Tibial nerve (tissue), 4 donors: ENCODE measurements at regions not wholly inside any gene's neighbourhood (a gene's known extent, or its start where the extent isn't known, plus 50 kb on each side); places are given as distances from the start of the nearest gene placed in this dataset.

Experiments used
- DNase-seq, 2 donors: peaks; one replicate each; pipeline ENCODE4 v3.0.0-alpha.2; 2019; ENCODE audit warnings: low spot score in 2 of 2
- H3K27ac ChIP-seq, 4 donors: fragments of 200-600 bp; sonication (generic) in 3 of 4; one replicate each; pipeline ENCODE4 v1.5.1; 2017 to 2019; ENCODE audit warnings: mild to moderate bottlenecking in 1 of 4
- H3K27me3 ChIP-seq, 2 donors: fragments of 200-600 bp; sonication (generic) in 1 of 2; one replicate each; pipeline versions ENCODE4 v1.5.1 to v1.6.0; 2017 to 2019
- H3K36me3 ChIP-seq, 3 donors: fragments of 200-600 bp; sonication (generic); one replicate each; pipeline ENCODE4 v1.5.1; 2018 to 2019
- H3K4me1 ChIP-seq, 4 donors: fragments of 200-600 bp; sonication (generic) in 3 of 4; one replicate each; pipeline ENCODE4 v1.5.1; 2017 to 2019
- H3K4me3 ChIP-seq, 4 donors: fragments of 200-600 bp; sonication (generic) in 3 of 4; one replicate each; pipeline ENCODE4 v1.5.1; 2017 to 2019; ENCODE audit warnings: mild to moderate bottlenecking in 1 of 4, moderate library complexity in 1 of 4
- H3K9me3 ChIP-seq, 4 donors: fragments of 200-600 bp; sonication (generic) in 3 of 4; one replicate each; pipeline ENCODE4 v1.5.1; 2017 to 2019
- CTCF ChIP-seq, 5 experiments: fragments of 200-600 bp in 3 of 5; fragments of 450-650 bp in 2 of 5; sonication (generic) in 3 of 5; IDR thresholded peaks; one replicate each; pipeline ENCODE4 v1.5.1; 2016 to 2019; ENCODE audit warnings: antibody characterized with exemption in 5 of 5, mild to moderate bottlenecking in 3 of 5, moderate library complexity in 2 of 5
- EP300 ChIP-seq, 2 donors: sonication (generic); formaldehyde crosslinking; IDR thresholded peaks; one replicate each; pipeline ENCODE4 v1.6.1; 2017; ENCODE audit warnings: antibody characterized with exemption in 2 of 2, mild to moderate bottlenecking in 1 of 2
- POLR2A ChIP-seq, 2 donors: fragments of 450-650 bp; IDR thresholded peaks; one replicate each; pipeline ENCODE4 v1.6.1; 2017; ENCODE audit warnings: antibody characterized with exemption in 2 of 2, mild to moderate bottlenecking in 2 of 2, moderate library complexity in 2 of 2
- WGBS, 2 donors: methylation state at CpG; one replicate each; pipeline ENCODE4 v1.1.5; 2018; 5-methylcytosine and 5-hydroxymethylcytosine counted together

- Histone ChIP-seq H3K4me3 (peak overlapping the region; percentile 78 to 95 (median 90)), H3K27me3 (no peaks in the 10 kb centered on the region), H3K4me1 (peaks cover 0 to 42% (median 28%) of the 10 kb centered on the region in 4 donors), H3K36me3 (peaks cover 0 to 9% (median 0%) of the 10 kb centered on the region in 3 donors), H3K9me3 (no peaks in the 10 kb centered on the region), H3K27ac (peak overlapping the region; percentile 95 to 100 (median 98))
- peak; percentile 71 to 77 for DNase-seq
- peak in 1 of 2 donors; percentile 2 for TF ChIP-seq EP300 (IDR thresholded peaks at IDR 0.05)
- TF ChIP-seq POLR2A (IDR thresholded peaks at IDR 0.05), result no peak
- 0 to 1% methylated on average over 31 to 56 of the region's 57 CpGs for WGBS, 2 donors
These were observed 80.0 kb upstream of the PPARA start for GRCh38 chr22:46070215-46070802.

GRCh38 chr22:46070803-46071450 is 79.4 kb upstream of the PPARA start:
- 0% methylated on average over 1 to 2 of the region's 112 CpGs for WGBS, 2 donors
- H3K9me3 ChIP-seq, result no peaks in the 10 kb centered on the region
- peak in 1 of 2 donors; percentile 37 for TF ChIP-seq POLR2A (IDR thresholded peaks at IDR 0.05)
- TF ChIP-seq CTCF (IDR thresholded peaks at IDR 0.05), result no peak
- peak in 1 of 2 donors; percentile 56 for DNase-seq
- peaks cover 0 to 41% (median 30%) of the 10 kb centered on the region in 4 donors for H3K4me1 ChIP-seq
- peak overlapping the region; percentile 95 to 100 (median 100) for H3K27ac ChIP-seq
- peak overlapping the region; percentile 78 to 95 (median 90) for H3K4me3 ChIP-seq
- peaks cover 0 to 9% (median 0%) of the 10 kb centered on the region in 3 donors for H3K36me3 ChIP-seq
- no peaks in the 10 kb centered on the region for H3K27me3 ChIP-seq

- peak overlapping the region; percentile 65 to 95 (median 79) for H3K4me3 ChIP-seq
- WGBS, 2 donors, result 0 to 1% methylated on average over 24 to 32 of the region's 109 CpGs
- H3K27ac ChIP-seq, result peak overlapping the region; percentile 73 to 99 (median 94)
- H3K4me1 ChIP-seq, result peaks cover 0 to 42% (median 32%) of the 10 kb centered on the region in 4 donors
- TF ChIP-seq POLR2A (IDR thresholded peaks at IDR 0.05), result peak; percentile 66 to 70
- TF ChIP-seq EP300 (IDR thresholded peaks at IDR 0.05), result peak in 1 of 2 donors; percentile 91
- peak in 1 of 5 experiments; percentile 10 for TF ChIP-seq CTCF (IDR thresholded peaks at IDR 0.05)
- peak; percentile 93 to 96 for DNase-seq
- H3K36me3 ChIP-seq, result peaks cover 0 to 9% (median 0%) of the 10 kb centered on the region in 3 donors
- no peaks in the 10 kb centered on the region for H3K27me3 ChIP-seq
- H3K9me3 ChIP-seq, result no peaks in the 10 kb centered on the region
These were observed 78.7 kb upstream of the PPARA start for GRCh38 chr22:46071451-46072109.

GRCh38 chr22:46072110-46072881 is 78.0 kb upstream of the PPARA start:
- no peaks in the 10 kb centered on the region for H3K9me3 ChIP-seq
- H3K4me1 ChIP-seq, result peaks cover 0 to 48% (median 34%) of the 10 kb centered on the region in 4 donors
- peaks cover 0 to 9% (median 0%) of the 10 kb centered on the region in 3 donors for H3K36me3 ChIP-seq
- 1% methylated on average over 23 to 40 of the region's 81 CpGs for WGBS, 2 donors
- H3K4me3 ChIP-seq, result peak overlapping the region; percentile 65 to 95 (median 79)
- peak in 1 of 2 donors; percentile 6 for TF ChIP-seq POLR2A (IDR thresholded peaks at IDR 0.05)
- TF ChIP-seq EP300 (IDR thresholded peaks at IDR 0.05), result peak in 1 of 2 donors; percentile 67
- TF ChIP-seq CTCF (IDR thresholded peaks at IDR 0.05), result no peak
- peak overlapping the region; percentile 73 to 99 (median 94) for H3K27ac ChIP-seq
- peak in 1 of 2 donors; percentile 44 for DNase-seq
- H3K27me3 ChIP-seq, result no peaks in the 10 kb centered on the region
